ENCODE measurements at regions not wholly inside any gene's neighbourhood (a gene's known extent, or its start where the extent isn't known, plus 50 kb on each side); places are given as distances from the start of the nearest gene placed in this dataset.

DNA sequence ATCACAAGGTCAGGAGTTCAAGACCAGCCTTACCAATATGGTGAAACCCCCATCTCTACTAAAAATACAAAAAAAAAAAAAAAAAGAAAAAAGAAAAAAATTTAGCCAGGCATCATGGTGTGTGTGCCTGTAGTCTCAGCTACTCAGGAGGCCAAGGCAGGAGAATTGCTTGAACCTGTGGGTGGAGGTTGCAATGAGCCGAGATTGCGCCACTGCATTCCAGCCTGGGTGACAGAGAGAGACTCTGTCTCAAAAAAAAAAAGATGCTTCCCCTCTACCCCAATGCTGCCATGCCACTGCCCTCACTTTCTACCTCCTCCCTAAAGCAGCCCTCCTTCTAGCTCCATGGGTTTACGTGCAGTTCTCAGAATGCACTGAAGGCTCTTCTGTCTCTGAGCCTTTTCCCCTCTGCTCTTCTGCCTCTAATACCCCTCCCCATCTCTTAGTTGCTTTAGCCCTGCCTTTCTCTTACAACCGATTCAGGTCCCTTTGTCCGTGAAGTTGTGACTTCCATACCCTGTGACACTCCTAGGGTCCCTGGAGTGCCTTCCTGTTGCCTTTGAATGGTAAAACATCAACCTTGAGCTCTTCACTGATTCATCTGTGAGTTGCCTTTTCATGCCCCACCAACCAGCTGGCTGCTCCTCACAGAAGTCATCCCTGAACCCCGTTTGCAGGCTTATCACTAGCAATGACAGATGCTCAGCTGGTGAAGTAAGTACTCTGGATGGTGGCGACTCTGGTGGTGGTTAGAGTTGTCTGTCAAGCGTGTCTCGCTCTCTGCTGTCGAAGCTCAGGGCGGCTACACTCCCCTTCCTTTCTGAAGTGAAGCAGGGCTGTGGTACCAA lies 234.9 kb downstream of the RHOU start:
- intact Hi-C loops (cut with DNase I; ENCODE audit: low total_unique reads), result no loop called here
- Histone ChIP-seq H3K36me3 (no peaks in the 10 kb centered on the region), H3K4me1 (no peaks in the 10 kb centered on the region), H3K9me3 (no peaks in the 10 kb centered on the region), H3K4me3 (no peak overlapping the region), H3K27ac (no peak overlapping the region), H3K27me3 (no peaks in the 10 kb centered on the region)
- no peak for DNase-seq (ENCODE audit: low spot score in 2 of 2)
- no peak for TF ChIP-seq POLR2A (IDR thresholded peaks at IDR 0.05)
- TF ChIP-seq, protein P1, sequence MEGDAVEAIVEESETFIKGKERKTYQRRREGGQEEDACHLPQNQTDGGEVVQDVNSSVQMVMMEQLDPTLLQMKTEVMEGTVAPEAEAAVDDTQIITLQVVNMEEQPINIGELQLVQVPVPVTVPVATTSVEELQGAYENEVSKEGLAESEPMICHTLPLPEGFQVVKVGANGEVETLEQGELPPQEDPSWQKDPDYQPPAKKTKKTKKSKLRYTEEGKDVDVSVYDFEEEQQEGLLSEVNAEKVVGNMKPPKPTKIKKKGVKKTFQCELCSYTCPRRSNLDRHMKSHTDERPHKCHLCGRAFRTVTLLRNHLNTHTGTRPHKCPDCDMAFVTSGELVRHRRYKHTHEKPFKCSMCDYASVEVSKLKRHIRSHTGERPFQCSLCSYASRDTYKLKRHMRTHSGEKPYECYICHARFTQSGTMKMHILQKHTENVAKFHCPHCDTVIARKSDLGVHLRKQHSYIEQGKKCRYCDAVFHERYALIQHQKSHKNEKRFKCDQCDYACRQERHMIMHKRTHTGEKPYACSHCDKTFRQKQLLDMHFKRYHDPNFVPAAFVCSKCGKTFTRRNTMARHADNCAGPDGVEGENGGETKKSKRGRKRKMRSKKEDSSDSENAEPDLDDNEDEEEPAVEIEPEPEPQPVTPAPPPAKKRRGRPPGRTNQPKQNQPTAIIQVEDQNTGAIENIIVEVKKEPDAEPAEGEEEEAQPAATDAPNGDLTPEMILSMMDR (IDR thresholded peaks at IDR 0.05), result no peak
- TF ChIP-seq POLR2AphosphoS5 (IDR thresholded peaks at IDR 0.05), result no peak

DNA sequence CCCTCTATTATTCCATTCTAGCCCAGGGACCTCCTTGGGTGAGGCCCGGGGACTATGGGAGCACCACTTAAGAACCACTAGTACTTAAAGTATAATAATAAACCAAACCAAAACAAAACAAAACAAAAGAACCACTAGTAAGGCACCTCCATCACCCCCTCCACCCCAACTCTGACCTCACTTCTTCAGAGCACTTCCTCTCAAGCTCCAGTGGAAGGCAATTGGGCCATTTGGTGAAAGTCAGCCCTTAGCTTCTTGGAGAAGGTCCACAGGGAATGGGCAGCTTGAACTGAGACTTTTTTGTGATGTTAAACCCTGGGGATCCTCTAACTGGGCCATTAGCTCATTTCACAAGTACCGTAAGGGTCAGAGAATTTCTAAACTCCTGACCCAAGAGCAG lies 237.3 kb downstream of the RHOU start:
- intact Hi-C loops (cut with DNase I; ENCODE audit: low total_unique reads), result no loop called here
- Histone ChIP-seq H3K4me1 (no peaks in the 10 kb centered on the region), H3K36me3 (no peaks in the 10 kb centered on the region), H3K4me3 (no peak overlapping the region), H3K27me3 (no peaks in the 10 kb centered on the region), H3K9me3 (no peaks in the 10 kb centered on the region), H3K27ac (no peak overlapping the region)
- TF ChIP-seq POLR2A (IDR thresholded peaks at IDR 0.05) (no peak), POLR2AphosphoS5 (IDR thresholded peaks at IDR 0.05) (no peak)
- TF ChIP-seq, protein P1 (IDR thresholded peaks at IDR 0.05), result no peak
- DNase-seq (ENCODE audit: low spot score in 2 of 2), result no peak

- H3K36me3 ChIP-seq, result no peaks in the 10 kb centered on the region
- no peaks in the 10 kb centered on the region for H3K27me3 ChIP-seq
- H3K4me3 ChIP-seq, result no peak overlapping the region
- intact Hi-C loops (cut with DNase I; ENCODE audit: low total_unique reads), result no loop called here
- no peak overlapping the region for H3K27ac ChIP-seq
- TF ChIP-seq, protein P1 (IDR thresholded peaks at IDR 0.05), result no peak
- no peak for TF ChIP-seq POLR2A (IDR thresholded peaks at IDR 0.05)
- no peak for TF ChIP-seq POLR2AphosphoS5 (IDR thresholded peaks at IDR 0.05)
- peaks cover 0 to 4% of the 10 kb centered on the region in 2 donors for H3K4me1 ChIP-seq
- H3K9me3 ChIP-seq, result no peaks in the 10 kb centered on the region
- no peak for DNase-seq (ENCODE audit: low spot score in 2 of 2)
These were observed 239.0 kb downstream of the RHOU start for GRCh38 chr1:228974273-228974672.

DNA sequence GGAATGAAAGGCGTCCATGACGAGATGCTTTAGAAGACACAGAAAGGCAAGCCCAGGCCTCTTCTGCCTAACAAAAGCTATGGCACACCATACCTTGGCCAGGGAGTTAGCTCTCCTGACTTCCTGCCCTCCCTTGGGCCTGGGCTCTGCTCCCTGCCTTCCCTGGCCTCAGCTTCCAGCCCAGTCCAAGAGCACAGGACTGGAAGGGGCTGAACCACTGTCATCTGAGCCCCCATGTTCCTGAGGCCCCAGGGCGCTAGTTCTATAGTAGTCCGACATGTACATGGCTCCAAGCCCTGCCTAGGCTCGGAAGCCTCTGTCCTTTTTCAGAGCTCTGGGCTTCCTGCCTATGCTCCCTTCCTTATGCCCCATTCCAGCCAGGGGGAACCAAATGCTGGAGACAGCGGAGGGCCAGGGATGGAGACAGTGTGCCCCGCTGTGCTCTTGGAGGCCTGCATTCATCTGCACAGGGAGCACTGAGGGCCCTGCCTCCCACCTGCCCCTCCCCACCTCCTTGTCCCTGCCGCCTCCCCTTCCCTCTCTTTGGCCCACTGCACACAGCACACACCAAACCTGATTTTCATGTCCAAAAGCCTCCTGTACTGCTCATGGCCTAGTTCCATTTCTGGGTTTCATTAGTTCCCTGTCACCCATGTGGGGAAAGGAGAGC lies 240.1 kb downstream of the RHOU start:
- Histone ChIP-seq H3K4me3 (no peak overlapping the region), H3K9me3 (no peaks in the 10 kb centered on the region), H3K4me1 (peaks cover 0 to 4% of the 10 kb centered on the region in 2 donors), H3K27ac (no peak overlapping the region), H3K36me3 (no peaks in the 10 kb centered on the region), H3K27me3 (no peaks in the 10 kb centered on the region)
- no peak for DNase-seq (ENCODE audit: low spot score in 2 of 2)
- intact Hi-C loops (cut with DNase I; ENCODE audit: low total_unique reads), result no loop called here
- no peak for TF ChIP-seq POLR2AphosphoS5 (IDR thresholded peaks at IDR 0.05)
- TF ChIP-seq, protein P1 (IDR thresholded peaks at IDR 0.05), result no peak
- no peak for TF ChIP-seq POLR2A (IDR thresholded peaks at IDR 0.05)

DNA sequence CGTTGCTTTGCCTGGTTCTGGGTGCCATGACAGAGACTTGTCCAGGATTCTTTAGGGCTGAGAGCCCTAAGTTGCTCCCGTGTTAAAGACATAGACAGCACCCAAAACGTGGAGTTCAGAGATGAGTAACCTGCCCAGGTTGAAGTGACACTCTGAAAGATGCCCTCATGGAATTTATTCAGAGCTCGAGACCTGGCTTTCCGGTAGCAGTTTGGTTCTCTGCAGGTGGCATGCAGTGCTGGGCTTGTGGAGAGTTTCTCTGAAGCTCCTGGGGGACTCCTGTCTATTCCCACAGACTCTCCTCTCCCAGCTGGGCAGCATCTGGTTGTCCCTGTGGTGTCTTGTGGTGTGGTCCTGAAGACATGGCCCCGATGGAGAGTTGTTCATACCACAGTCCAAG lies 241.0 kb downstream of the RHOU start:
- Histone ChIP-seq H3K36me3 (no peaks in the 10 kb centered on the region), H3K27ac (no peak overlapping the region), H3K4me1 (peaks cover 0 to 4% of the 10 kb centered on the region in 2 donors), H3K9me3 (no peaks in the 10 kb centered on the region), H3K27me3 (no peaks in the 10 kb centered on the region), H3K4me3 (no peak overlapping the region)
- intact Hi-C loops (cut with DNase I; ENCODE audit: low total_unique reads), result no loop called here
- TF ChIP-seq POLR2AphosphoS5 (IDR thresholded peaks at IDR 0.05), result no peak
- TF ChIP-seq POLR2A (IDR thresholded peaks at IDR 0.05), result no peak
- TF ChIP-seq, protein P1 (IDR thresholded peaks at IDR 0.05), result no peak
- no peak for DNase-seq (ENCODE audit: low spot score in 2 of 2)

All from breast epithelium (tissue), 4 donors.